OCI-LY1 (cell line): ENCODE measurements at regions not wholly inside any gene's neighbourhood (a gene's known extent, or its start where the extent isn't known, plus 50 kb on each side); places are given as distances from the start of the nearest gene placed in this dataset.

Experiments used
- H2AFZ ChIP-seq: fragments of 200-600 bp; sonication (generic), shearing (Covaris generic); 2 replicates; pipeline ENCODE4 v1.6.0; 2014; ENCODE audit warnings: antibody characterized with exemption, mild to moderate bottlenecking, low read length
- H3F3A ChIP-seq: fragments of 200-600 bp; sonication (generic), shearing (Covaris generic); 2 replicates; pipeline ENCODE4 v1.6.0; 2014; ENCODE audit warnings: mild to moderate bottlenecking, antibody characterized with exemption, low read length, moderate library complexity; ENCODE audit not compliant: insufficient read depth
- H3K27ac ChIP-seq: fragments of 200-600 bp; sonication (generic); 2 replicates; pipeline ENCODE4 v1.5.1; 2014; ENCODE audit warnings: low read length, mixed run types, mild to moderate bottlenecking, low read depth; ENCODE audit not compliant: poor library complexity, severe bottlenecking
- H3K27me3 ChIP-seq: fragments of 200-600 bp; sonication (generic); 2 replicates; pipeline ENCODE4 v1.6.0; 2014; ENCODE audit warnings: antibody characterized with exemption, mild to moderate bottlenecking, low read length, moderate library complexity; ENCODE audit not compliant: insufficient read depth
- H3K36me3 ChIP-seq: fragments of 200-600 bp; sonication (generic); 2 replicates; pipeline ENCODE4 v1.6.1; 2014; ENCODE audit warnings: mild to moderate bottlenecking, antibody characterized with exemption, low read length, moderate library complexity, mixed read lengths; ENCODE audit not compliant: insufficient read depth
- H3K4me1 ChIP-seq: fragments of 200-600 bp; sonication (generic); 2 replicates; pipeline ENCODE4 v1.5.1; 2014; ENCODE audit warnings: mild to moderate bottlenecking, low read length, moderate library complexity; ENCODE audit not compliant: insufficient read depth, severe bottlenecking
- H3K4me2 ChIP-seq: fragments of 200-600 bp; sonication (generic), shearing (Covaris generic); 2 replicates; pipeline ENCODE4 v1.6.1; 2014; ENCODE audit warnings: low read length
- H3K4me3 ChIP-seq: fragments of 200-600 bp; sonication (generic); 2 replicates; pipeline ENCODE4 v1.5.1; 2014; ENCODE audit warnings: low read length, low read depth, mild to moderate bottlenecking, mixed read lengths; ENCODE audit not compliant: poor library complexity, severe bottlenecking
- H3K79me2 ChIP-seq: fragments of 200-600 bp; shearing (Covaris generic); 2 replicates; pipeline ENCODE4 v1.6.1; 2016; ENCODE audit warnings: mixed run types, low read length, mixed read lengths; ENCODE audit not compliant: insufficient read depth
- H3K9ac ChIP-seq: fragments of 200-600 bp; sonication (generic), shearing (Covaris generic); 2 replicates; pipeline ENCODE4 v1.6.1; 2014; ENCODE audit warnings: mild to moderate bottlenecking, low read length, mixed read lengths
- H3K9me2 ChIP-seq: fragments of 200-600 bp; sonication (generic), shearing (Covaris generic); 2 replicates; pipeline ENCODE4 v1.6.1; 2014; ENCODE audit warnings: low read depth, mild to moderate bottlenecking, low read length, mixed read lengths
- H3K9me3 ChIP-seq: fragments of 200-600 bp; shearing (Covaris generic); 2 replicates; pipeline ENCODE4 v1.6.1; 2014; ENCODE audit warnings: low read length, mixed read lengths
- H4K20me1 ChIP-seq: fragments of 200-600 bp; sonication (generic), shearing (Covaris generic); 2 replicates; pipeline ENCODE4 v1.6.0; 2016; ENCODE audit warnings: mild to moderate bottlenecking, low read length; ENCODE audit not compliant: insufficient read depth
- CTCF ChIP-seq: fragments of 200-600 bp; sonication (generic), shearing (Covaris generic); IDR thresholded peaks from 2 replicates; pipeline ENCODE4 v1.5.1; 2017; ENCODE audit warnings: mild to moderate bottlenecking, antibody characterized with exemption, low read length, moderate library complexity, mixed read lengths
- EZH2 ChIP-seq: fragments of 200-600 bp; sonication (generic), shearing (Covaris generic); IDR thresholded peaks from 2 replicates; pipeline ENCODE4 v1.8.0; 2017; ENCODE audit warnings: borderline replicate concordance, mixed run types, mild to moderate bottlenecking, antibody characterized with exemption, low read length, moderate library complexity, mixed read lengths

GRCh38 chr4:17238633-17239032 lies 273.3 kb downstream of the QDPR start:
- TF ChIP-seq EZH2 = no peak
- no peak for TF ChIP-seq CTCF
- Histone ChIP-seq H3K27ac (no peak overlapping the region), H3K79me2 (no peaks in the 10 kb centered on the region)

GRCh38 chr4:17236686-17237085 lies 275.2 kb downstream of the QDPR start:
- Histone ChIP-seq H3K9me3 (no peaks in the 10 kb centered on the region), H2AFZ (no peak overlapping the region), H3K4me3 (no peak overlapping the region), H3F3A (no peaks in the 10 kb centered on the region), H3K27me3 (no peaks in the 10 kb centered on the region), H3K9ac (no peak overlapping the region), H3K4me1 (no peaks in the 10 kb centered on the region), H3K79me2 (no peaks in the 10 kb centered on the region), H3K9me2 (no peaks in the 10 kb centered on the region), H3K36me3 (no peaks in the 10 kb centered on the region), H3K27ac (no peak overlapping the region), H3K4me2 (no peak overlapping the region), H4K20me1 (no peaks in the 10 kb centered on the region)
- TF ChIP-seq CTCF = no peak
- no peak for TF ChIP-seq EZH2

More at GRCh38 chr4:17238633-17239032, 273.3 kb downstream of the QDPR start:
- Histone ChIP-seq H3K9me2 (no peaks in the 10 kb centered on the region), H3F3A (no peaks in the 10 kb centered on the region), H3K36me3 (no peaks in the 10 kb centered on the region), H2AFZ (no peak overlapping the region), H3K4me1 (no peaks in the 10 kb centered on the region), H3K9me3 (no peaks in the 10 kb centered on the region), H4K20me1 (no peaks in the 10 kb centered on the region), H3K4me3 (no peak overlapping the region), H3K4me2 (no peak overlapping the region), H3K27me3 (no peaks in the 10 kb centered on the region), H3K9ac (no peak overlapping the region)

- no peaks in the 10 kb centered on the region for H4K20me1 ChIP-seq
- H3K27me3 ChIP-seq = no peaks in the 10 kb centered on the region
- H3K9ac ChIP-seq = no peak overlapping the region
- H3K4me3 ChIP-seq = no peak overlapping the region
- TF ChIP-seq EZH2 (no peak), CTCF (no peak)
- no peak overlapping the region for H2AFZ ChIP-seq
- no peaks in the 10 kb centered on the region for H3K9me3 ChIP-seq
- H3K27ac ChIP-seq = no peak overlapping the region
- no peaks in the 10 kb centered on the region for H3K79me2 ChIP-seq
- no peaks in the 10 kb centered on the region for H3F3A ChIP-seq
- H3K4me2 ChIP-seq = no peak overlapping the region
- H3K9me2 ChIP-seq = no peaks in the 10 kb centered on the region
- no peaks in the 10 kb centered on the region for H3K4me1 ChIP-seq
- H3K36me3 ChIP-seq = no peaks in the 10 kb centered on the region
These were observed 277.2 kb downstream of the QDPR start for GRCh38 chr4:17234678-17235077.
